NCI-H82 treated with DMSO at 0.1 percent for 48 hours (cell line): ENCODE measurements at regions not wholly inside any gene's neighbourhood (a gene's known extent, or its start where the extent isn't known, plus 50 kb on each side); places are given as distances from the start of the nearest gene placed in this dataset.
"Not testable (repeated sequence)": the region's sequence is repeated elsewhere in the genome, so short reads cannot be mapped to it uniquely, and the experiment has no call there.

ENCODE experiments used
- DNase-seq: peaks from one replicate; lab custom pipeline; 2025; ENCODE audit not compliant: unreplicated experiment; lab: John Stamatoyannopoulos, UW

GRCh38 chrX:36650622-36651021, 357.5 kb upstream of the FAM47C start:
- no peak for DNase-seq

DNA sequence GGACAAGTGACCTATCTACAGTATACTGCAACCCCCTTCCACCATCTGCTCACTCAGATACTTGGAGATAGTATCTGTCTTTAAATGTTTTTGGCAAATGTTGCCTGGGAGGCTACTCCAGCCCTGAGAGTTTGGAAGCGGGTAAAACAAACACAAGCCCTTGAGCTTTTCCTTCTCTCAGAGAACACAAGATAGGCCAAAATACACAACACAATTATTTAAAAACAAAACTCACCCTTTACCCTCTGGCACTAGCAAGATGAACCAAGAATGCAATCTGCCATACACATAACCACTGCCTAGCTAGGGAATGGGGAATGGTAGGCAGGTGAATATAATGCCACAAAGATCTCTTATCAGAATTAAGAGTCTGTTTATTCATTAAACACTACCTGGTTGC, 324.7 kb upstream of the FAM47C start:
- DNase-seq = no peak

DNA sequence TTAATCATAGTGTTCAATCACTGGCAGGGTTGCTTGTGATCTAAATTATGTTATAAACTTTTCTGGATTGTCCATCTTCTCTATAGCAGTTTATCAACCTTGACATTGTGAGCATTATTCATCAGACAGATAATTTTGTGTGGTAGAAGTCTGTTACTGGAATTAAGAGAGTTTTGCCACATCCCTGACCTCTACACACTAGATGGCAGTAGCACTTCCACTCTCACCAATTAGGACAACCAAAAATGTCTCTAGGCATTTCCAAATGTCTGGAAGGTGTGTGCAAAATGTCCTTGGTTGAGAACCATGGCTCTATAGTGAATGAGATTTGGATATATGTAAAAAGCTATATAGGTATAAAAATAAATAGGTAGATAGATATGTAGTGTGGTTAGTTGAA, 324.1 kb upstream of the FAM47C start:
- DNase-seq = no peak

DNA sequence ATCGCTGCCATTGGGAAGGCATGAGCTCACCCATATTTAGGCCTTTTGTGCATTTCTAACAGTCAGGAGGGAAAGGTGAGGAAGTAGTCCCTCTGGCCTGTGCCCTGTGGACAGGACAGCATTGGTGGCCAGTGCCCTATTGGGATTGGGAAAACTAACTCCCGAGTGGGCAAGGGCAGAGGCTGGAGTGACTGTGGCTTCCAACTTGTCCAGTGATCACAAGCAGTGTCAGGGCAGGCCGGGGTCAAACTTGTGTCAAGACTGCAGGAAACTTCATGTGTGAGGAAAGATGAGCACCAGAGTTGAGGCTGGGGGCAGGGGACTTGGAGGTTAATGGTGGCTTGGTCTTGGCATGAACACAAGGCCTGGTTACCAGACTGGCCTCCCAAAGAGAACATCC, 286.2 kb upstream of the FAM47C start:
- DNase-seq = no peak

DNA sequence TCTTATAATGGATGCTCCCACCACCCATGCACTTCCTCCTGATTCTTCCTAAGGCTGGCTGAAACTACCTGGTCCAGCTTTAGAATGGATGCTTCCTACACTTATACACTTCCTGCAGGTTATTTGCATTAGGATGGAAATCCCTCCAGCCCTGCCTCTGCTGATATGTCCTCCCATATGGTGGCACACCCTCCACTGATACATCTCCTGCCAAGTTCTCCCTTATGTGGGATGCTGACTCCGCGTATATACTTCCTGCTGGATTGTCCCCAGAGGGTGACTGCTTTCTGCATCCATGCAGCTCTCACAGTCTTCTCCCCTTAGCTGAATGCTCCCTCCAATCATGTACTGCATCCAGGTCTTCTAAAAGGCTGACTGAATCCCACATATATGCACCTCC, 254.6 kb upstream of the FAM47C start:
- DNase-seq = no peak

- no peak for DNase-seq
Measured at GRCh38 chrX:36787752-36788151, 220.4 kb upstream of the FAM47C start.

DNA sequence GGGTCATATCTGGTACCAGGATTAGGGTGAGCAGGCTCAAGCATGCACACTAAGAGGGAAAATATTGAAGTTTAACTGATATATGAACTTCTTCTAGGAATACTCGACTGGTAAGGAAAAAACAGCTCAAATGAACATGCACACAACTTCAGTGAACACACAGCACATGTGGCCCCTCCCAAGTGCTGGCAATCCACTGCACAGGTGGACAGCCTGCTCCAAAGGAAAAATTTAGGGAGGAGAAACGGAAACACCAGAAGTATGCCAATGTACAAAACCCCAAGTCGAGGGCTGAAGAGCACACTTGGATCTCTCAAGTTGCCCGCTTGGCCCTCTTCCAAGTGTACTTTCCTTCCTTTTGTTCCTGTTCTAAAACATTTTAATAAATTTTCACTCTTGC, 205.0 kb upstream of the FAM47C start:
- no peak for DNase-seq

- no peak for DNase-seq
Measured at GRCh38 chrX:36804066-36804465, 204.1 kb upstream of the FAM47C start.

- no peak for DNase-seq
Measured at GRCh38 chrX:36844857-36845256, 163.3 kb upstream of the FAM47C start.

DNA sequence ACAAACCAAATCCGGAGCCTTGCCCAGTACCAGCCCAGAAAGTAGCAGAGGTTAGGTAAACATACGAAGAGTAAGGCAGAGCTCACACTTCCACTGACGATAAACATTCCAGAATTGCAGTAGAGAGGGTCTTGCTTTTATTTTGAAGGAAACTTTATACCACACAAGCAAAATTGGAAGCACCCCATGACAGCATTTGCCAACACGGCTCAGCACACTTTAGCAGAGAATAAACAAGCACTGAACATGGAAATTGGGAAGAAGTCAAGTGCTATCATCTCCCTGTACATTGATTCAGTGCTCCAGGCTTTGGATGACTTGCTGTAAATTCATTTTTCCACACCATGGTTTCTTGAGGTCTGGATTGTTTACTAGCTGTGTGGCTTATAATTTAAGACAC, 160.7 kb upstream of the FAM47C start:
- no peak for DNase-seq

DNA sequence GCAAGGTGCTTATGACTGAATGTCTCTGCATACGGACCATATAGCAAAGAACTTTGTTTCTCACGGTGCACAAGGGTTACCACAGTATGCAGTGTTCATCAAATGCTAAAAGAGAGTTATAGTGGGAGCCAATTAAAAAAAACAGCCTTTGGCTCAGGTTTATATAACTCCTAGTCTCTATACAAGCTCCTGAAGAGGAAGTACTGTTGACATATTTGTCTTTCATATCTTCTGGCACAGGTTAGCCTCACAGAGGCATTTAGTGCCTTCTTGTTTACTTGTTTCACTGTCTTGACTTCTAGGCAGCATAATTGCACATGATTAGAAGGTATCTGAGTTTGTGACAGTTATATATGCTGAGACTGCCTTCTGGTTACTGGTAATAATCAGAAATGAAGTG, 158.8 kb upstream of the FAM47C start:
- no peak for DNase-seq

DNA sequence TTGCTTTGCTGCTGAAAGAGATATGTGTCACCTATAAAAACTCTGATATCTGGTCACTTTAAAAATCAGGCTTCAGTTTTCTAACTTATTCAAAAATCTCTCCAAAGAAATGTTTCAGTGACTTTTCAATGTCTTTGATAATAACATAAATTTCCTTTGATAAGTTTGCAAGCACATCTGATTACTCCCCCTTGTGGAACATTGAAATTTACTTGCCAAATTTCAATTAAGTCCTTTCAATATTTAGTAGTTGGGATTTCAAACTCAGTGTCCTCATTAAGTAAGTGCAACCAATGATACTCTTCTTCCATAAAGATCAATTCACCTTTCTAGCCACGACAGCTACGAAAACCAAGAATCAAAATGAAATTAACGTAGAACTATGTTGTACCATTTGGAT, 151.3 kb upstream of the FAM47C start:
- no peak for DNase-seq

DNA sequence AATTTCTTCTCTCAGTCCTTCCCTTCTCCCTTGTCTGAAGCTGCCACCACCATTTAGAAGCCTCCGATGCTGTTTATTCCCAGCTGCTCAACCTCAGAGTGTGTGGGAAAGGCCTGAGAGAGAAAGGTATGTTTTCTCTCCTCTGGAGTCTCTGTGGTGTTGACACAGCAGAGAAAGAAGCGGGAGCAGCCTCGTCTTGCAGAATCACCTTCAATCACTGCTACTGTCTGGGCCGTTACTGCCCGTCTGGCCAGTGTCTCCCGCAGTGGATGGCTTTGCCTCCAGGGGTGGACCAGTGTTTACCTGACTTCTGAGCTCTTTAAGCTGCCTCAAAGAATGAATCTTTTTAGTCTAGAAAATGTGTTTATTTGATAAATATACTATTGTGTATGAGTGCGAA, 148.9 kb upstream of the FAM47C start:
- no peak for DNase-seq

DNA sequence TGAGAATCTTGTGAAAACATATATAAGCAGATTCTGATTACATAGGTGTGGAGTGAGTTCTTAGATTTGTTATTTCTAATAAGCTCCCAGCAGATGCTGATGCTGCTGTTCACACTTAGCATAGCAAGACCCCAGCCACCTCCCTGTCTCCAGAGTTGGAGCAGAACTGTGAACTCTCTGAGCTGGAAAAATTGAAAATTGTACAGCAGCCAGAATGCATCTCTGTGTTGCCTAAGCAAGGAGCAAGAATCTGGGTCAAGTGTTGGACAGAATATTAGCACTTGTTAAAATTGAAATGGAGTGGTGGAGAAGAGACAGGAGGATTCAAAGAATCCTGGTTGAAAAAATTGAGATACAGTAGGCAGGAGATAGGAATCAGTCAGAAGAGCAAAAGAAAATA, 146.6 kb upstream of the FAM47C start:
- DNase-seq = no peak

DNA sequence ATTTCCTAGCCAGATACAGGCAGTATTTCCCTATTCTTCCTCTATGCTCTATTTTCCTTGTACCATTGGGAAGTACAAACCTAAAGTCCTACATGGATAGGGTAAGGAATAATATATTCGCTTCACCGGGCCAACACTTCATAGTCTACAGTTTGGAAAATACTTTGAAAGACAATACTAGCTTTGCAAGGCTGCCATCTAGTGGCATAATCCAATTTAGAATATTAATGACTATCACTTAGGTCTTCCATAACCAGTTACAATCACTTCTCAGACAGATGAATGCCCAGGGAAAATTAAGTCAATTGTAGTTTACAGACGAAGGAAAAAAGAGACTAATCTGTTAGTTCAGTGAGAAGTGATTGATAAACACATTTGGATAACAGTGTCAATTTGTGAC, 141.0 kb upstream of the FAM47C start:
- no peak for DNase-seq

DNA sequence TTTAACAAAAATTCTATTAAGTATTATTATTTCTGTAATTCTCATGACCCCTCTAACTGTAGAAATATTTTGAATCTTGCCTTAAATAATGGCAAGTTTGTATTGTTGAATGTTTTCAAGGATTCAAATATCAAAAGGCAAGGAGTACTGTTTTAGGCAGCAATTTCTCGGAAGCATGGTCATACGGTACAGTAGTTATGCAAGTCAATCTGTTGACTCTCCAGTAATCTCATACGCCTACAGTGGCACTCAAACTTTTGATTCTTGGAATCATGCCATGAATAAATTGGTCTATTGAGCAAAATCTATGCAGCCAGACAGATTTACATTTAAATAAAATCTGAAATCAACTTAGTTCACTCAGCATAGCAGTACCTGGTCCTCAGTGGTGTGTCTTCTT, 139.6 kb upstream of the FAM47C start:
- DNase-seq = no peak

DNA sequence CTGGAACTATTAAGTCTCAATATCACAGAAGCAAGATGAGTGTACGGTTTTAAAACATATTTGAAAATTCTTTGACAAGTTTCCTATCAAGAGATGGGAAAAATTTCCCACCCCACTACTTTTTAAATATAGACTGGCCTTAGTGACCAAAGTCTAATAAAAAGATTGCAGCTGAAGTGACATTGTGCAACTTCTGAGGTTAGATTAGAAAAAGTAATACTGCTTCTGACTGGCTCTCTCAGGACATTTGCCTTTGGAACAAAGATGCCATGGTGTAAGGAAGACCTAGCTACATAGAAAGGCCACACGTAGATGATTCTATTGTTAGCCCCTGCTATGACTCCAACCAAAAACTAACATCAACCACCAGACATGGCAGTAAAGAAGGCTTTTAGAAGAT, 138.7 kb upstream of the FAM47C start:
- DNase-seq = no peak

GRCh38 chrX:36897690-36898089, 110.5 kb upstream of the FAM47C start:
- no peak for DNase-seq

DNA sequence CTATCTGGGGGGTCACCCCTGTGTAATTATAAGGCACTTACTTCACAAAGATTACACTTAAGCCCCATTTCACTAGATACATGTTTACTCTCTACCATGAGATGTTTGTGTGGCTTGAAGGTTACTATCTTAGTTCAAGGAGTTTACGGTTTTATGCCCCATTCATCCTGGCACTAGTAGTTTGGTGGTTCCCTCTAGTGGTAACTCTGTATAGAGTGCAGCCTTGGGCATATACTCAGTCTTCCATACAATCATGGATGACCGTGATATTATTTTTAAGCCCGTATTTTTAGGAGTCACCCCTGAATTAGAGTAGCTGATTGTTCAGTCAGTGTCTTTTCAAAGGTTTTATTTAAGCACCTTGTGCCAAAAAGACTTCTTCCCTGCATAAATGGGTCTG, 109.9 kb upstream of the FAM47C start:
- peak; percentile 3 for DNase-seq

DNA sequence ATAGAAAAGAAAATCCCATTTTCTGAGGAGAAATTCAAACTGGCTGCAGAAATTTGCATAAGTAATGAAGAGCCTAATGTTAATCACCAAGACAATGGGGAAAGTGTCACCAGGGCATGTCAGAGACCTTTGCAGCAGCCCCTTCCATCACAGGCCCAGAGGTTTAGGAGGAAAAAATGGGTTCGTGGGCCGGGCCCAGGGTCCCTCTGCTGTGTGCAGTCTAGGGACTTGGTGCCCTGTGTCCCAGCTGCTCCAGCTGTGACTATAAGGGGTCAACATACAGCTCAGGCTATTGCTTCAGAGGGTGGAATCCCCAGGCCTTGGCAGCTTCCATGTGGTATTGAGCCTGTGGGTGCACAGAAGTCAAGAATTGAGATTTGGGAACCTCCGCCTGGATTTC, 103.6 kb upstream of the FAM47C start:
- not testable (repeated sequence) for DNase-seq

DNA sequence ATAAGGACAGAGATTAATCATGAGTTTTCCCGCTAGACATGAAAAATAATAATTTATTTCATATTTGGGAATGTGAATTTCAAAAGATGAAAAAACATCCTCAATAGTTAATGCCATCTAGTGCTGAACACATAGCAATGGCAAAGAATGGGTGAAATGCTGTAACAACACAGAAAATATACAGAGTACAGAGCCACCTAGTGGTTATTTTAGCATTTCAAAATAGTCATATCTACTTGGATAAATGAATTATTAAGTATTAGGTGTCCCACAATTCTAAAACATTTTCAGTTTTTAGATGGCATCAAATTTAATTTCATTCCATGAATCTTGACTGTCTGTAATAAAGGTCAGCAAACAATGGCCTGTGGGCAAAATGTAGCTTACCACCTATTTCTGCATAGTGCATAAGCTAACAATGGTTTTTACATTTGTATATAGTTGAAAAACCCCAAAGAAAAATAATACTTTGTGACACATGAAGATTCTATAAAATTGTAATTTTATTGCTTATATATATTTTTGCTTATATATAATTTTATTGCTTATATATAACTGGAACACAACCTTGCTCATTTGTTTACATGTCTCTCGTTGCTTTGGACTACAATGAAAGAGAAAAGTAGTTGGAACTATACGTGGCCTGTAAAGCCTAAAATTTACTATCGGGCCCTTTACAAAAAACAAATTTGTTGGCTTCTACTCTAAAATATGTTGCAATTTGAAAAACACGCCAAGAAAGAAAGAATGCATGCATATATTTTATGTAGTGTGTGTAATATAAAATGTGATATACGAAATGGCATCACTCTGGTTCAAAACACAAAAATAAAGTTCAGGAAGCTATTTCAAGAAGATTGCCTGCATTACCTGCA, 99.1 kb upstream of the FAM47C start:
- peak; percentile 11 for DNase-seq

GRCh38 chrX:36909676-36910030, 98.5 kb upstream of the FAM47C start:
- DNase-seq = no peak

- no peak for DNase-seq
Measured at GRCh38 chrX:36913551-36913950, 94.6 kb upstream of the FAM47C start.
